ENCODE measurements at regions not wholly inside any gene's neighbourhood (a gene's known extent, or its start where the extent isn't known, plus 50 kb on each side); places are given as distances from the start of the nearest gene placed in this dataset.

- no peak for TF ChIP-seq CTCF (IDR thresholded peaks at IDR 0.05)
- no peak for TF ChIP-seq POLR2A (IDR thresholded peaks at IDR 0.05)
Measured at GRCh38 chr20:11090751-11091150, 417.0 kb upstream of the JAG1 start.

Data from uterus (tissue), 2 donors.